Adipocyte (in vitro differentiated cells): ENCODE measurements at regions not wholly inside any gene's neighbourhood (a gene's known extent, or its start where the extent isn't known, plus 50 kb on each side); places are given as distances from the start of the nearest gene placed in this dataset.
"Not testable (repeated sequence)": the region's sequence is repeated elsewhere in the genome, so short reads cannot be mapped to it uniquely, and the experiment has no call there.

ENCODE experiments used
- DNase-seq: peaks from one replicate; pipeline ENCODE4 v3.0.0-alpha.2; 2015; ENCODE audit warnings: low read depth
- H3K27me3 ChIP-seq: replicated peaks from 2 replicates; pipeline ENCODE4 v1.7.0; 2013; ENCODE audit warnings: mild to moderate bottlenecking, low read length, moderate library complexity; ENCODE audit not compliant: control insufficient read depth, insufficient read depth
- H3K36me3 ChIP-seq: 2 replicates; pipeline ENCODE4 v1.7.0; 2013; ENCODE audit warnings: low read length, mild to moderate bottlenecking, moderate library complexity; ENCODE audit not compliant: control insufficient read depth, insufficient read depth, severe bottlenecking
- H3K4me1 ChIP-seq: 2 replicates; pipeline ENCODE4 v1.7.0; 2013; ENCODE audit warnings: mild to moderate bottlenecking, low read length, moderate library complexity; ENCODE audit not compliant: control insufficient read depth, insufficient read depth
- H3K4me3 ChIP-seq: 2 replicates; pipeline ENCODE4 v1.7.0; 2013; ENCODE audit warnings: mild to moderate bottlenecking, low read length, moderate library complexity
- H3K9ac ChIP-seq: 2 replicates; pipeline ENCODE4 v1.7.0; 2013; ENCODE audit warnings: mild to moderate bottlenecking, low read length, moderate library complexity
- H3K9me3 ChIP-seq: 2 replicates; pipeline ENCODE4 v1.7.0; 2013; ENCODE audit warnings: mild to moderate bottlenecking, low read length, moderate library complexity; ENCODE audit not compliant: control insufficient read depth

DNA sequence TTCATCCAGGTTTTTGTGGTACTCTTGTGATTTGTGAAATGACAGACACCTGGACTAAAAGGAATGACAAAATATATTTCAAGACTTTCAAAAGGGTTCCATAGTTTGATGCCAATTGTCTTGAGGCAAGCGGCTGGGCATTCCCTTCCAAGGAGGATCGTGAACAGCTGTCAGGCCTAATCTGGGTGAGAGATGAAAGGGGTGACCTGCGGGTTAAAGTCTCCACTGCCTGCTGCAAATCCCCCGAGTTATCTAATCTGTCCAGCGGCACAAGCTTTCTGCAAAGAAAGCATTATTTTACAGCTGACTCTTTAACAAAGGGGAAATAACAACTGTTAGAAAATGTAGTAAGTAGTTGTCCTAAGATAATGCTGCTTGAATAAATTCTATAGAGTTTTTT lies 128.7 kb upstream of the MB21D2 start:
- no peak for DNase-seq
- Histone ChIP-seq H3K4me3 (no peak overlapping the region), H3K9me3 (no peaks in the 10 kb centered on the region), H3K36me3 (no peaks in the 10 kb centered on the region), H3K27me3 (no peaks in the 10 kb centered on the region), H3K4me1 (peaks cover 8% of the 10 kb centered on the region), H3K9ac (no peak overlapping the region)

DNA sequence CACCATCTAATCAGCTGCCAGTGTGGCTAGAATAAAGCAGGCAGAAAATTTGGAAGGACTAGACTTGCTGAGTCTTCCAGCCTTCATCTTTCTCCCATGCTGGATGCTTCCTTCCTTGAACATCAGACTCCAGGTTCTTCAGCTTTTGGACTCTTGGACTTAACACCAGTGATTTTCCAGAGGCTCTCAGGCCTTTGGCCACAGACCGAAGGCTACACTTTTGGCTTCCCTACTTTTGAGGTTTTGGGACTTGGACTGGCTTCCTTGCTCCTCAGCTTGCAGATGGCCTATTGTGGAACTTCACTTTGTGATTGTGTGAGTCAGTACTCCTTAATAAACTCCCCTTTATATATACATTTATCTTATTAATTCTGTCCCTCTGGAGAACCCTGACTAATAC lies 129.8 kb upstream of the MB21D2 start:
- H3K36me3 ChIP-seq, H3K27me3 ChIP-seq, H3K9me3 ChIP-seq, DNase-seq, H3K4me3 ChIP-seq, H3K9ac ChIP-seq: not testable (repeated sequence)
- H3K4me1 ChIP-seq, result peaks cover 16% of the 10 kb centered on the region

DNA sequence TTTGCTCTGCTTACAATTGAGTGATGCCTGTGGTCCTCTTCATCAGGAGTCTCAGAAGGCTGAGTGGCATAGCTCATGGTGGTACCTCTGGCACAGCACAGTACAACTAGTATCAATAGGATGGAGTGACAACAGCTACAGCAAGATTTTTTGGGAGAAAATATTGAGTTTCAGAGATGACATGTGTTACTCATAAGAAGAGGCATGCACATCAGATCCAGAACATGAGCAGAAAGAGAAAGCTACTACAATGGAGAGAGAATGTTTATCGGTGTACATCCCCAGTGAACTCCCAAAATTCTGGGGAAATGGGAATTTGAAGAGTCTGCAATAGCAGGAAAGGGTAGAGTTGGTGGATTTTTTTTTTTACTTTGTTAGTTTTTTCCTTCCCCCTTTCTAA lies 130.5 kb upstream of the MB21D2 start:
- Histone ChIP-seq H3K9me3 (no peaks in the 10 kb centered on the region), H3K4me1 (peaks cover 19% of the 10 kb centered on the region), H3K4me3 (no peak overlapping the region), H3K27me3 (no peaks in the 10 kb centered on the region), H3K36me3 (no peaks in the 10 kb centered on the region), H3K9ac (no peak overlapping the region)
- no peak for DNase-seq

DNA sequence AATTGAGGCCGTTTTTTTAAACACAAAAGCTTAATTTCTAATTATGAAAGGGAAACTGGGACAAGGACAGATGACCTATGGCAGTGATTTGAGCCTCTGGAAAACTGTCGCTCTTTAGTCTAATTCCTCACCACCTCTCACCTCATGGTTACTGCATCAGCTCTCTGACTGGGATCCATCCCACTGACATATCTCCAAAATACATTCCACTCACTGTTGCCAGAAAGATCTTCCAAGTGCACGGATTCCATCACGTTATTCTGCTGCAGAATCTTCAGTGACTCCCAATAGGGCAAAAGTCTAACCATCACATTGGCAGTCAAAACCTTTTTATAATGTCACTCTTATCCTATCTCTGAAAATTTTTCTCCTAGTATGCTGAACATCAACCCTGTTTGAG lies 132.3 kb upstream of the MB21D2 start:
- no peaks in the 10 kb centered on the region for H3K36me3 ChIP-seq
- no peaks in the 10 kb centered on the region for H3K9me3 ChIP-seq
- DNase-seq, result no peak
- no peak overlapping the region for H3K4me3 ChIP-seq
- no peak overlapping the region for H3K9ac ChIP-seq
- H3K27me3 ChIP-seq, result no peaks in the 10 kb centered on the region
- peaks cover 19% of the 10 kb centered on the region for H3K4me1 ChIP-seq

GRCh38 chr3:193051314-193051713 lies 133.7 kb upstream of the MB21D2 start:
- no peak overlapping the region for H3K4me3 ChIP-seq
- no peaks in the 10 kb centered on the region for H3K27me3 ChIP-seq
- H3K4me1 ChIP-seq, result peaks cover 19% of the 10 kb centered on the region
- DNase-seq, result no peak
- no peaks in the 10 kb centered on the region for H3K9me3 ChIP-seq
- no peak overlapping the region for H3K9ac ChIP-seq
- no peaks in the 10 kb centered on the region for H3K36me3 ChIP-seq

DNA sequence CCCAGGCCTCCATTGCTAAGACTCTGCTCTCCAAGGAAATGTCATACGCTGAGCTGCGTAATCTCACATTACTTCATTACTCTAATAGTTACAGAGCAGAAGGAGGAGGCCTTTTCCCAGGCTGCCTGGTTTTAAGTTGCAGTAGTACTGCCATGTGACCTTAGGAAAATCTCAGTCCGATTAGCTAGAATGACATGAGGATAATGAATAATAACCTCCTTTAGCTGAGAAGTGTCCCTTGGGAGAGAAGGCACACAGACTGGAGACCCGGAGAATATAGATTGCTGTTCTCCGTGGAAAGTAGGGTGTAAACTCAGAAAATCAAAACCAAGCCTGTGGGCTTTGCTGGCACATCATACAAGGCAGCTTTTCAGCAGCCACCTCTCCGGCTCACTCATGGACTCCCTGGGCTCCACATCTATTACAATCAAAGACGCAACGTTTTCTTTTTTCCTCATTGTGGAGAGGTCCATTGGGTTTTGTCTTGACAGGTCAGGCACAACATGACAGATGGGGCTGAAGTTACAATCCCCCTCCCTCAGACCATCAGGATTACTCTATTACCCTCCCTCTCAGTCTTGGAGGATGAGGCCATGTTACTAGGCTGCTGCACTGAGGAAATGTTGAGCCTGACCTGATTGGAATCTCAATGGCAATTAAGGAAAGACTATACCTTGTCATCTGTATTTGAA lies 134.8 kb upstream of the MB21D2 start:
- Histone ChIP-seq H3K4me3 (no peak overlapping the region), H3K4me1 (peaks cover 19% of the 10 kb centered on the region)

GRCh38 chr3:193053046-193053435 lies 135.4 kb upstream of the MB21D2 start:
- peak; percentile 22 for DNase-seq
- Histone ChIP-seq H3K4me1 (peaks cover 19% of the 10 kb centered on the region), H3K9ac (no peak overlapping the region), H3K36me3 (no peaks in the 10 kb centered on the region), H3K4me3 (no peak overlapping the region), H3K27me3 (no peaks in the 10 kb centered on the region), H3K9me3 (no peaks in the 10 kb centered on the region)

More for the DNA sequence above, 134.8 kb upstream of the MB21D2 start:
- no peaks in the 10 kb centered on the region for H3K27me3 ChIP-seq
- no peak overlapping the region for H3K9ac ChIP-seq
- H3K9me3 ChIP-seq, result no peaks in the 10 kb centered on the region
- no peak for DNase-seq
- no peaks in the 10 kb centered on the region for H3K36me3 ChIP-seq

GRCh38 chr3:193055352-193055751 lies 137.7 kb upstream of the MB21D2 start:
- H3K4me1 ChIP-seq, result peaks cover 11% of the 10 kb centered on the region
- no peak overlapping the region for H3K9ac ChIP-seq
- no peak overlapping the region for H3K4me3 ChIP-seq
- no peaks in the 10 kb centered on the region for H3K27me3 ChIP-seq
- no peaks in the 10 kb centered on the region for H3K9me3 ChIP-seq
- no peaks in the 10 kb centered on the region for H3K36me3 ChIP-seq
- DNase-seq, result no peak

DNA sequence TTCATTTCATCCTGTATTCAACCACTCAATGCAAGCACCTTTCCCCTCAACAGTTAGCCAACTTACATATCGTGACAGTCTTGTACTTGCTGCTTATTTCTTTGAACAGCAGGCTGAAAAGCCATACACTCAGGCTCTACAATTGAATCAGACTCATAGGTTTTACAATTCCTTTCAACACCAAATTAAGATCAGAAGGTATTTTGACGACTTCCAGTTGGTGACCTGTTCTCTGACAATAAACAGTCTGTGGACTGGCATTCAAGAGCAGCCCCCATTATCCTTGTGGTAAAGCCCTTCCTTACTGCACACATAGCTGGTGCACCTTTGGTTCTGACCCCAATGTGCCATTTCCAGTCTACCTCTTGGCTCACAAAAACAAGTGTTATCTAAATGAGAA lies 140.0 kb upstream of the MB21D2 start:
- Histone ChIP-seq H3K4me3 (no peak overlapping the region), H3K9ac (no peak overlapping the region), H3K36me3 (no peaks in the 10 kb centered on the region), H3K9me3 (no peaks in the 10 kb centered on the region), H3K4me1 (peaks cover 2% of the 10 kb centered on the region), H3K27me3 (no peaks in the 10 kb centered on the region)
- no peak for DNase-seq

- H3K4me1 ChIP-seq, result no peaks in the 10 kb centered on the region
- no peak overlapping the region for H3K9ac ChIP-seq
- H3K4me3 ChIP-seq, result no peak overlapping the region
- DNase-seq, result no peak
- H3K9me3 ChIP-seq, result no peaks in the 10 kb centered on the region
- no peaks in the 10 kb centered on the region for H3K27me3 ChIP-seq
- H3K36me3 ChIP-seq, result no peaks in the 10 kb centered on the region
Observed at GRCh38 chr3:193060748-193061546, 143.3 kb upstream of the MB21D2 start.

DNA sequence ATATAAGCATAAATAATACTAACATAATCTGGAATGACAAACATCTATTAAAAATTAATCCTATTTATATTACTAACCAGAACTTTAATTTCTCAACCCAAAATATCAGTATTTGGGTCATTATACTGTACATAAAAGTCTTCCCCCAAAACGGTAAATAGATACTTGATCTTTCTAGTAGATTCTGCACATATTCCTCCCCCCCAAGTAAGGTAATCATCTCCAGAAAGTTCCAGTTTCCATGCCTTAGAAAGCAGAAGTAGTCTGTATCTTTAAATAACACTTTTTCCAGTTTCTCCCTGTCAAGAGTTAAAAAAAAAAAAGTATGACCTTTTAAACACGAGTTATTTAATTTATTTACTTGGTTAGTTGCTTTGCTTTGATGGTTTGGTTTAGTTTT lies 150.7 kb upstream of the MB21D2 start:
- no peak for DNase-seq
- Histone ChIP-seq H3K4me1 (no peaks in the 10 kb centered on the region), H3K4me3 (no peak overlapping the region), H3K36me3 (no peaks in the 10 kb centered on the region), H3K27me3 (no peaks in the 10 kb centered on the region), H3K9me3 (no peaks in the 10 kb centered on the region), H3K9ac (no peak overlapping the region)
